ENCODE measurements at regions not wholly inside any gene's neighbourhood (a gene's known extent, or its start where the extent isn't known, plus 50 kb on each side); places are given as distances from the start of the nearest gene placed in this dataset.
"Not testable (repeated sequence)": the region's sequence is repeated elsewhere in the genome, so short reads cannot be mapped to it uniquely, and the experiment has no call there.

GRCh38 chr17:73906896-73907870 is 262.9 kb upstream of the SDK2 start:
- no peak overlapping the region for H3K27ac ChIP-seq
- DNase-seq (ENCODE audit: low read depth, low spot score): no peak

GRCh38 chr17:73909186-73909585 is 264.9 kb upstream of the SDK2 start:
- no peak overlapping the region for H3K27ac ChIP-seq
- no peak for DNase-seq (ENCODE audit: low read depth, low spot score)

DNA sequence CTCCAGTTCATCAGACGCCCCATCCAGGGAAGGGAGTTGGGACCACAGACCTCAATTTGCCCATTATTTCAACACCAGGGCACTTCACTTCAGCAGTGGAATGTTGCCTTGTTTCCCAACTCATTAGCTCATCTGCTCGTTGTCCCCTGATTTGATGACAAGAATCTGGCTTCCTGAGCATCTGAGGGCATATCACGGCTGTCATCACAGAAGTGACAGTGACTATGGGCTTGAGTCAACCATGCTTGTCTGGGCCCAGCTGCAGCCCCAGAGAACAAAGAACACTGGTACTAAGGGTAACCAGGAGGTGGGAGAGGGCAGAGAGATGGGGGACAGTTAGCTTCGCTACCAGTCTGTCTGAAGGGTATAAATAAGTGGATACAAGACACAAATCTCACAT is 266.0 kb upstream of the SDK2 start:
- no peak overlapping the region for H3K27ac ChIP-seq

DNA sequence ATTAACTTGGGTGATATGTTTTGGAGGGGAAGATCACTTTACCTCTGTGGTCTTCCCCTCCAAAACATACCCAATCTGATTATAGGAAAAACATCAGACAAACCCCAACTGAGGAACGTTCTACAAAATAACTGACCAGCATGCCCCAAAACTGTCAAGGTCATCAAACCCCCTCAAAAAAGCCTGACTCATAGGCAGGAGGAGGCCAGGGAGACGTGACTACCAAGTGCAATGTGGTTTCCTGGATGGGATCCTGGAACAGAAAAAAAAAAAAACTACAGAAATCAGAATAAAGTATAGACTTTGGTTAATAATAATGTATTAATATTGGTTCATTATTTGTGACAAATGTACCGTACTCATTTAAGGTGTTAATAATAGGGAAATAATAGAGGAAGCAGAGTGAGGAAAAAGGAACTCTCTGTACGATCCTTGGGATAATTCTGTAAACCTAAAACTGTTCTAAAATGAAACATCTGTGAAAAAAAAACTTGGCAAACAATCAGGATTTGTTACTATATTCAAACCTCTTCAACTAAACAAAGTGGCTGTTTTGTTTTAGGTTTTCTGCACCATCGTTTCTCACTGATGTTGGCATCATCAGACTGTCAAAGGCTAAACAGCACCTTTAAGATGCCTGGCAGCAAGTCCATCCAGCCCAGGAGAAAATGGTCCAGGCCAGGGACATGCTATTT is 266.7 kb upstream of the SDK2 start:
- no peak for DNase-seq (ENCODE audit: low read depth, low spot score)
- no peak overlapping the region for H3K27ac ChIP-seq

More for the DNA sequence above, 266.0 kb upstream of the SDK2 start:
- DNase-seq (ENCODE audit: low read depth, low spot score): no peak

DNA sequence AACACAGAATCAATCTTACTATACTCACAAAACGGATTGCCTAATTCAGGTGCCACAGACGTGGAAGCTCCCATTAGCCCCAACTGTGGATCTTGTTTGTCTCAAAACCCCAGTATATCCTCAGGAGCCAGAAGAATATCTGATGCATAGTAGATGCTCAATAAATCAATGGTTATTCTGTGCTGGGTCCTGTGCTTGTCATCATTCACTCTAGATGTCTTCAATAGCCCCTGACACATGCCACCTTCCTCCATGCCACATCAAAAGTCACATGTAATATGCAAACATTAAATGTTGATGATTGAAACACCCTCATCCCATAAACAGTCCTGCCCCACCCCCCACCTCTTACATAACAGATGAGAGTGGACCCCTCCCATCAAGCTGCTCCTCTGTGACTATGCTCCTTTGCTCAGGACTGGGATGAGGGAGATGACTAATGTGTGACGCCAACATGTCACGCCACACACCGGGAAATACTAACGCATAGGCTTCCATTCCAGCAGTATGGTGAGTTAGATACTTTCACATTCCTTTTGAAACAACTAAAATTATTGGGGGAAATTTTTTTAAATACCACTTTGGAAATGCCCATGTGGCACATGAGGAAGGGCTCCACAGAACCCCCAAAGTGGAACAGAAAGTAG is 267.6 kb upstream of the SDK2 start:
- H3K27ac ChIP-seq: no peak overlapping the region
- no peak for DNase-seq (ENCODE audit: low read depth, low spot score)

DNA sequence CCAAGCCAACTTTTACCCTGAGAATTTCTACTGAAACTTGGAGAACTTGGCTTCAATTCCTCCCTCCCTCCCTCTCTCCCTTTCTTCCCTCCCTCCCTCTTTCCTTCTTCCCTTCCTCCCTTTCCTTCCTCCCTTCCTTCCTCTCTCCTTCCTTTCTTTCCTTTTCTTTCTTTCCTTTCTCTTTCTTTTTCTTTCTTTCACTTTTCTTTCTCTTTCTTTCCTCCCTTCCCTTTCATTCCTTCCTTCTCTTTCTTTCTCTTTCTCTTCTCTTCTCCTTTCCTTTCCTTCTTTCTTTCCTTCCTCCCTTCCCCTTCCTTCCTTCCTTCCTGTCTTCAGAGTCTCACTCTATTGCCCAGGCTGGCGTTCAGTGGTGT is 268.1 kb upstream of the SDK2 start:
- H3K27ac ChIP-seq: no peak overlapping the region
- no peak for DNase-seq (ENCODE audit: low read depth, low spot score)

- no peak overlapping the region for H3K27ac ChIP-seq
- DNase-seq (ENCODE audit: low read depth, low spot score): no peak
Observed at GRCh38 chr17:73914536-73915274, 270.5 kb upstream of the SDK2 start.

- DNase-seq (ENCODE audit: low read depth, low spot score); H3K27ac ChIP-seq: not testable (repeated sequence)
Observed at GRCh38 chr17:73919033-73919432, 274.8 kb upstream of the SDK2 start.

DNA sequence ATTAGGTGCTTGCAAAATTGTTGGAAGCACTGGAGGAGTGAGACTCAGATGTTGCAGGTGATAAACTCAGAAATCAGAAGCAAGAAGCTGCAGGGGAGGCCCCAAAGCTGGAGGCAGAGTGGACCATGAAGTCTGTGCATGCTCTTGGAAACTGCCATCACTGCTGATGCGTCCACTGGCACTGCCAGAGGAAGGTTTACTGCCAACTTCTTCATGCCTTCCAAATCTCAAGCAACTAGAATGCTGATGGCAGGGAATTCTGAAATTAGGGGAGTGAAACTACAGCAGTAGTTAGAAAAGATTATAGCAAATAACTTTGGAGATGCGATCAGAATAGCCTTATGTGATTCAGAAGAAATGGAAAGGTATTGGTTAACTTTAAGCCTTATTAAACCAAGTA is 277.1 kb upstream of the SDK2 start:
- H3K27ac ChIP-seq: no peak overlapping the region
- DNase-seq (ENCODE audit: low read depth, low spot score): no peak

DNA sequence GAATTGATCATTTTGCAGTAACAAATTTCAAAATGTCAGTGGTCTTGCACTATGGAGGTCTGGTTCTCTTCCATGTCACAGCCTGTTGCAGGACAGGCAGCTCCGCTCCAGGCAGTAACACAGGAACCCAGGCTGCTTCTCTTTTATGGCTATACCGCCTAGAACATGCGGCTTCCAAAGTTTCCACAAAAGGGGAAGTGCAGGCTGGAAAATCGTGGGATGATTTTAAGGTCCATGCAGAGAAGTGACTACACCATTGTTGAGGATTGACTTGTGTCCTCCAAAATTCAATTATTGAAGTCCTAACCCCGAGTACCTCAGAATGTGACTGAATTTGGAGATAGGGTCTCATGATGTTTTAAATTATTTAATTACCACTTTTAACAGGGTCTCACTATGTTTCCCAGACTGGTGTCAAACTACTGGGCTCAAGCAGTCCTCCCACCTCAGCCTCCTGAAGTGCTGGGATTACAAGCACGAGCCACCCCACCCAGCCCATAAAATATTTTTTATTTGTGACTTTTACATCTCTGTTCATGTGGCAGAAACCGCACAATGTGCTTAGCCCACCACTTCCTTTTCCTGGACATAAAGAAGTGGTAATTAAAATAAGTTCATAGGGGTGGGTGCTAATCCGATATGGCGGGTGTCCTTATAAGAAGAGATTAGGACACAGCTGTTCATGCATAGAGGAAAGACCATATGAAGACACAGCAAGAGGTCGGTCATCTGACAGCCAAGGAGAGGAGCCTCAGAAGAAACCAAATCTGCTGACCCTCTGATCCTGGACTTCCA is 279.2 kb upstream of the RPL38 start:
- no peak overlapping the region for H3K27ac ChIP-seq
- no peak for DNase-seq (ENCODE audit: low read depth, low spot score)

GRCh38 chr17:73924909-73925186 is 278.6 kb upstream of the RPL38 start:
- H3K27ac ChIP-seq: no peak overlapping the region
- no peak for DNase-seq (ENCODE audit: low read depth, low spot score)

DNA sequence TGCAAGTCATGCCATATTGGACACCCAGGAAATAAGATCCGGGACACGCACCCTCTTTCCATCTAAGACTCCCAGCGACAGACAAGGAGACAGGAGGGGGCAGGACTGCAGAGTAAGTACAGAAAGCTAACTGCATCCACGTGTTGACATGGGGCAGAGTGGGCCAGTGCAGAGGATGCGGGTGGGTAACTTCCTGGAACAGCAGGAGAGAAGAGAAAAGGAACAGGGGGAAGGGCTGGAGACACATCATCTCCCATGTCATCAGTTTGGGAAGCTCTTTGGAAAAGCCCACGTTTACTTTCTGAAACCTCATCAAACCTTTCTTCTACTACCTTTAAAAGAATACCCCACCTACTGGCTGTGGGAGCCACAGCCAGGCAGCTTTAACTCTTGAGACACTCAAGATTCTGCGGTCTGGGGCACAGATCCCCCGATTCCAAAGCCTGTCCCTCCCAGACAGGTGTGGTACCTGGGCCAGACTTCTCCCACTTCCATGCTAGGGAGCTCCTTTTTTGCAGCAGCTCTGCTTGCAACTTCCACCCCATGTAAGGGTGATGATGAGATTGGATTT is 273.5 kb upstream of the RPL38 start:
- H3K27ac ChIP-seq: no peak overlapping the region
- no peak for DNase-seq (ENCODE audit: low read depth, low spot score)

DNA sequence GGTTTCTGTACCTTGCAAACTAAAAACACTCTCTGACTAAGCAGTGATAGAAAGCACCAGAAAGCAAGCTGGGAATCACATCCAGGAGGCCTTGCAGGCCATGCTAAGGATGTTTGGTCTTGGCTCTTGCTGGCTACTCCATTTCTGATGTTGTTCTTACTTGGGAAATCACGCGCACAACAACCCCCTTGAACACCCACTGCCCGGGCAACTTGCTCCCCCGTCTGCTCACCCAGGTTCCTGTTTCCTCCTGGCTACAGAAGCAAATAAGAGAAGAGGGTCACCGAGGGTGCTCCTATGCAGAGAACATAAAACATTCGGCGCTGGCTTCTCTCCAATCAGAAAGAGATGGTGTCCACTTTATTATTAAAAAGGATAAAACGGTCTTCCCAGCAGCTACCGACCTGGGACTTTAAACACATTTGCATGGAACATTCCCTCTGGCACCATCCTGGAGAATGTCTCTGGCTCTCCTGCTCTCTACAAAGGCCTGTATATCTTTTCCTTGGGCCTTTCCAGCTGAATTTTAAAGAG is 271.2 kb upstream of the RPL38 start:
- no peak overlapping the region for H3K27ac ChIP-seq
- no peak for DNase-seq (ENCODE audit: low read depth, low spot score)

DNA sequence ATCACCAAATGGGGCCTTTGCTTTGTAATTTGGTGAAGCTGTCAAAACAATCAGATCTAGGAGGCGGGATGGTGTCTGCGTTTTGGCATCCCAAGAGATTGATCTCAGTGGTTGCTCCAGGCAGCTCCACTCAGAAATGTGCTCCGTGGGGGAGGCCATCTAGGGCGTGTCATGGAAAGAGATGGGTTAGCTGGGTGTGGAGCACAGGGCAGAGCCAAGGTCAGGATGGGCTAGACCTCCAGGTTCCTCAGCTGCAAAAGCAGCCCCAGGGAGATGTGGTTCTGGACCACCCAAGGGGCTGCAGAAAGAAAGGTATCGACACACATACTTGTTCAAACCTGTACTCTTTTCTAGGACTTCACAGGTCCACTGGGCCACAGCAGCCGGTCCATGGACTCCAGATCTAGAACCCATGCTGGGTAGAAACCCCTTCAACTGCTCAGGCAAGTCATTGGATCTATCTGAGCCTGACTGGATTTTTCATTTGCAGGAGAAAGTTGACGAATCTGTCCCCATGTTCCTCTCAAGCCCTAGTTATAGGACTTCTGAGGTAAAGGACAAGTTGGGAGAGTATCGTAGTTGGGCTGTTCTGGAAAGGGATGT is 270.2 kb upstream of the RPL38 start:
- DNase-seq (ENCODE audit: low read depth, low spot score): no peak
- H3K27ac ChIP-seq: no peak overlapping the region

DNA sequence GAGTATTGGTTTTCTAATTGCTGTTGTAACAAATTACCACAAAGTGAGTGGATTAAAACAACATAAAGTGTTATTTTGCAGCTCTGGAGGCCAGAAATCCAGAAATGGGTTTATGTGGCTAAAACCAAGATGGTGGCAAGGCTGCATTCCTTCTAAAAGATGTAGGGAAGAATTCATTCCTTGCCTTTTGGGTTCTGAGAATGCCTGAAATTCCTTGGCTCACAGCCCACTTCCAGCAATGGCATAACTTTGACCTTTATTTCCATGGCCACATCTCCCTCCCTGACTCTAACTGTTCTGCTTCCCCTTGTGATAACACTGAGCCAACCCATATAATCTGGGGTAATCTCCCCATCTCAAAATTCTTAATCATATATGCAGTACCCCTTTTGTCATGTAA is 269.6 kb upstream of the RPL38 start:
- no peak for DNase-seq (ENCODE audit: low read depth, low spot score)
- H3K27ac ChIP-seq: no peak overlapping the region

DNA sequence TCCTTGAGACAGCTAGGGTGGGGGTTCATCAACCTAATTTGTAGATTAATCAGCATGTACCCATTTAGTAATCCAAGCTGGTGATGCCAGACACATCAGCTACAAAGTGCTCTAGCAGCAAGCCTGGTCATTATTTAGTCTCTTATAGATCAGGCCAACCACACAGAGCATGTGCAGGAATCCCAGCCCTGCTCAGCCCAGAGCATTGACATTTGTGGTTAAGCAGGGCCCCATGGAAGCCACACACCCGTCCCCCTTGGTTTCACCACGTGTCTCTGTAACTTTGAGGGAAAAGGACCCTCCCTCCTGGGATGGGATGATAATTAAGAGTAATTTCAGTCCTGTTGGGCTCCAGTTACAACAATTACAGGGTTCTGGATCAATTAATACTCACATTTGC is 268.8 kb upstream of the RPL38 start:
- no peak overlapping the region for H3K27ac ChIP-seq
- DNase-seq (ENCODE audit: low read depth, low spot score): no peak

DNA sequence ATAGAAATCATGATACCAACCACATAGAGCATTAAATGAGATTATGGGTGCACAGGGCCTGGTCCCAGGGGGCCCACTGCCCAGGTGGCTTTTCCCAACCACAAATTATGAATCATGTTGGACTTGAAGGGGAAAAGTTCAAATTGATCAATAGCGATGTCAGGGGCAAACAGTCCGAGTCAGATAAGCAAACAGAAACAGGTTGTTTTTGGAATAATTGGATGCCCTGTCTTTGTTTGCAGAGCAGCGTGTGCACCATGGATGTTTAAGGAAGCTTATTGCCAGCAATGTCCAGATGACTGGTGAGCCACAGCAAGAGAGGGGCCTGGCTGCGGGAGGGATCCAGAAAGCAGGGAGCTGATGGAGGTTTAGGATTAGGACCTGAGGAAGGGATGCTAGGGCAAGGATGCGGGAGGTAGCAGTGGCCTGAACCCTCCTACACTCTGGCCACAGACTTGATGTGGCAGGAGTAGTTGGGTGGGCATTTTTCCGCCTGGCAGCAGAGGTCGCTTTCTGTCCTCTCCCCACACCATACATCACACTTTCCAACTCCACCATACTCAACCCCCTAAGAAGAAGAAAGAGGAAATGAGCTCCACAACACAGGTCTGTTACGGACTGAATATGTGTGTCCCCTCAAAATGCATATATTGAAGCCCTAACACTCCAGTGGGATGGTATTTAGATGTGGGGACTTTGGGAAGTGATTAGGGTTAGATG is 266.4 kb upstream of the RPL38 start:
- H3K27ac ChIP-seq: no peak overlapping the region
- DNase-seq (ENCODE audit: low read depth, low spot score): no peak

- no peak for DNase-seq (ENCODE audit: low read depth, low spot score)
- H3K27ac ChIP-seq: no peak overlapping the region
Observed at GRCh38 chr17:73938706-73939105, 264.8 kb upstream of the RPL38 start.

Data from epithelial cell of prostate (primary cell).